Jurkat, Clone E6-1 (cell line): ENCODE measurements at regions not wholly inside any gene's neighbourhood (a gene's known extent, or its start where the extent isn't known, plus 50 kb on each side); places are given as distances from the start of the nearest gene placed in this dataset.
"Not testable (repeated sequence)": the region's sequence is repeated elsewhere in the genome, so short reads cannot be mapped to it uniquely, and the experiment has no call there.

Source experiments
- DNase-seq: peaks from one replicate; pipeline ENCODE4 v3.0.0-alpha.2; 2011; ENCODE audit warnings: low read depth, low spot score
- H3K4me3 ChIP-seq: 2 replicates; pipeline ENCODE4 v1.5.1; 2011; ENCODE audit warnings: mild to moderate bottlenecking, low read length, control low read depth, moderate library complexity

DNA sequence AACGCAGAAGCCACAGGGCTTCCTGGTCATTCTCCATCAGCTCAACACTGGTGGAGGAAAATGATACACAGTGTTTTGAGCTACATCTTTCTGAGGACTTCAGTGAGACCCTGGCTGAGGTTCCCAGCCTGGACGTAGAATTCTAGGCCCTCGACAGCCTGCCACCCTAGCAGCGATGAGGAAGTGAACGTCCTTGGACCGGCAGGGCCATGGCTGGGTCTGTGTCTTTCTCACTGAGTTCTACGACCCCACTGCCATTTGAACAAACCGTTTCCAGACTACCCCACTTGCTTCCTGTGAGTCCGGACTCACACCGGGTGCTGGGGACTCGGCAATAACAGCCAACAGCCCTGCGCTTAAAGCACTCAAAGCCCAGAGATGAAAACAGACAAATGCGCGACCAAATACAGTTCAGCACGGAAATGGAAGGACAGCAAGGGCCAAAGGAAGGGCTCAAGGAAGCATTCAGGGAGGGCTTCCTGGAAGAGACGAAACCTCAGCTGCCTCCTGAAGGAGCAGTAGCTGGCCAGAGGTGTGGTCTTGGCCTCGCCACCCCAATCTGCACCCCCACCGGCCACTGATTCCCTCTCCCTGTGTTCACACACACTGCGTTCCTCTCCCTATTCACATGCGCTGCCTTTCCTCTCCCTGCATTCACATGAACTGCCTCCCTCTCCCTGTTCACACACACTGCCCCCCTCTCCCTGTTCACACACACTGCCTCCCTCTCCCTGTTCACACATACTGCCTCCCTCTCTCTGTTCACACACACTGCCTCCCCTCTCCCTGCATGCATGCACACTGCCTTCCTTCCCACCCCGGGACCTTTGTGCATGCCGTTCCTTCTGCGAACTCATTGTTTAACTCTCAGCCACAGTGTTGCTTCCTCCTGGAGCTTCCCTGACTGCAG lies 136.3 kb upstream of the PRR20G start:
- DNase-seq: no peak
- no peak overlapping the region for H3K4me3 ChIP-seq

DNA sequence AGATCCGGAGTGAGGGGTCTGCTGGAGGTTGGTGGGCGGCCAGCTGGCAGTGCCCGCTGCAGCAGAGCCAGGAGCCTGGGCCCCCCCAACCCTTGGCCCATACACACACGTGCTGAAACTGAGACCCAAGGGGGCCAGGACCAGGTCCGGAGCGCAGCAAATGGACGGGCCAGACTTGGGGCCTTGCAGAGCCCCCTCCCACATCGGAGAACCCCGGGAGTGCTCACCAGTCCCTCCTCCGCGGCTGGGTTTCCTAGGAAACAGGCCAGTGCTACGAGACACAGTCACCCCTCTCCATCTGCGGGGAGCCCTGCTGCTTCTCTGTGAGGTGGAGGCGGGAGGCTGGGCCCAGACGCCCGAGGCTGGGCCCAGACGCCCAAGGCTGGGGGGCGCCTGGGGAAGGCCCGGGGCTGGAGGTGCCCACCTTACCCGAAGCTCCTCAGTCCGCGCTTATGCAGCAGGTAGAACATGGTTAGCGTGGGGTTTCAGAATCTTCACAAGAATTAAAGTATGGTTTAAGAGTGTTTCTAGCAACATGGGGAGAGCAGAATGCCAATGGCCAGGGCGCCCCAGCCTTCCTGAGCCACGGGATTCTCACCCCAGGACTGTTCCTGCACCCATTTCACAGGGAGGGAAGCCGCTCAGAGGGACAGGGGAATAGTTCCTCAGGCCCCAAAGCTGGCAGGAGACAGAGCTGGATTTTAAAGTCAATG lies 135.0 kb upstream of the PRR20G start:
- no peak overlapping the region for H3K4me3 ChIP-seq

DNA sequence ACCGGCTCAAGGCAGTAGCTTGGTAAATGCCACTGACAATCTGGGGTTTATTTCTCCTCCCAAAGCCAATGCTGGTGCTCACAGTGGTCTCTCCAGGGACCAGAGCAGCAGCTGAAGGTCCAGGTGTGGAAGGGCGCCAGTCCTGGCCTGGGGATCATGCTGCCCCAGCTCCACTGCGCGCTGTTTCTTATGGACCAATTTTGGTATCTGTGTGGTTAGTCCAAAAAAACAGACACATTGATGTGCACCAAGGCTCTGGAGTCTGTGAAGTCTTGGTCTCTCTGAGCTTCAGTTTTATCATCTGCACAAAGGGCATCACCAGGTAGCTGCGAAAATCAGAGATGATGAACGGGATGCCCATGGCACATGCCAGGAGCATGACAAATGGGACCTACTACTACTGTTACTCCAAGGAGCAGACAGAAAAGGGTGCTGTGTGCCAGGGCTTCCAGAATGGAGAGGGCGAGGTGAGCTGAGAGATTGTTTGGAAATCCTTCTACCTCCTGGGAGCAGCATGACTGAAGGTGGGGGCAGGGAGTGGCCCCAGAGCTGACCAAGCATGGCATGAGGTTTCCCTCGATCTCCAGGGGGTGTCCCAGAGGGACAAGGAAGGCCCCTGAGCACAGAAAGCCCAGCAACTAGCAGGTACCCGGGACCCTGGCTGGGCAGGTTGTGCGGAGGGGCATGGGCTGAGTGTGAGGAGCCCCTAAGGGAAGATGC lies 134.3 kb upstream of the PRR20G start:
- no peak for DNase-seq

More for the DNA sequence above, 135.0 kb upstream of the PRR20G start:
- DNase-seq: no peak

DNA sequence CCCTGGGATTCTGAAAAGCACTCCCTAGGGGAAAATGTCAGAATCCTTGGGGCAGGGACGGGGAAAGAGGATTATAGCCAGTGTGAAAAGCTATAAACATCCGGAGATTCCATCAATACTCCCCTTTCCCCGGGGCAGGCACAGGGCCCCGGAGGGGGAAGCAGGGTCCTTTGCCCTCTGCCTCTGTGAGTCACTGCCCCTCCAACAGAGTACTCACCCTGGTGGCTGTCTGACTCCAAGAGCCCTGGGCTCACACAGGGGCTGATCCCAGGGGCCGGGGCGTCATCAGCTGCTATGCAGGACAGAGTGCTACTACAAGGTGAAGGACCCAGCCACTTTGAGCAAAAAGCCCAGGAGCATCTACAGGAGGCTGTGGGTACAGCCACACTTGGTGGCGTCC lies 133.0 kb upstream of the PRR20G start:
- DNase-seq: no peak
- H3K4me3 ChIP-seq: no peak overlapping the region

More for the DNA sequence above, 134.3 kb upstream of the PRR20G start:
- H3K4me3 ChIP-seq: no peak overlapping the region

DNA sequence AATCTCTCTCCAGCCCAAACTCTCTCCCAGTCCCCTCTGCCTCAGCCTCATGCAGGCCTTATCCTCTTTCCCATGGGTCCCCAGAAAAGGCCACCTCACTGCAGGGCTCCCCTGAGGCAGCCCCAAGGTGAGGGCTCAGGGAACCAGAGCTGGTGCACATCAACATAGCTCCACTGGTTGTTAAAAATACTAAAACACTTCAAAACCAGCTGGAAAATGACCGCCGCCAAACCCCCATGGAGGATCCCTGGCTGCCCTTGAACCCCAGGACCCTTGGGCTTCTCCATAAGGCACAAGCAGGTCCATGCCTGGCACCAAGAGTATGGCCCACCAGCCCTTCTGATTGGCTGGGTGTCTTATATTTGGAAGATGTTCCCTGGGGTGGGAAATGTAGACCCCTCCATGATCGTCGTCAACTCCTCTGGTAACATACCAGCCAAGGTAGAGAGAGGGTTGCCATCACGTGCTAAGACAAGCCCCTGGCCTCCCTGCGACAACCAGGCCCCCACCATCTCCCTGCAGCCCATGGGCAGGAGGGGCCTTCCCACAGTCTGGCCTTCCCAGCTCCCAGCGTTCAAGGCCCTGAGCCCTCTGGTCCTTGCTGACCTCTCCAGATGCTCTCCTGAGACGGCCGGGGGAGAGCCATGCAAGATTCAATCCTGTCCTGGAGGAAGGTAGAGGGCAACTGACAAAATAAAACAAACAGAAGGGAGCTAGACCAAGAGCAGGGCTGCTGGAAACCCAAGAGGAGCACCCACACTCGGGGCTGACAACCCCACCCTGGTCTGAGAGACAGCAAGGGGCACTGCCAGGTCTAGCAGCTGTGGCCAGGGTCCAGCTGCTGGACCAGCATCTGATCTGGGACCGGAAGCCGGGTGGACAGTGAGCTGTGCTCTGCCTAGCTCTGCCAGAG lies 132.1 kb upstream of the PRR20G start:
- no peak overlapping the region for H3K4me3 ChIP-seq
- no peak for DNase-seq

DNA sequence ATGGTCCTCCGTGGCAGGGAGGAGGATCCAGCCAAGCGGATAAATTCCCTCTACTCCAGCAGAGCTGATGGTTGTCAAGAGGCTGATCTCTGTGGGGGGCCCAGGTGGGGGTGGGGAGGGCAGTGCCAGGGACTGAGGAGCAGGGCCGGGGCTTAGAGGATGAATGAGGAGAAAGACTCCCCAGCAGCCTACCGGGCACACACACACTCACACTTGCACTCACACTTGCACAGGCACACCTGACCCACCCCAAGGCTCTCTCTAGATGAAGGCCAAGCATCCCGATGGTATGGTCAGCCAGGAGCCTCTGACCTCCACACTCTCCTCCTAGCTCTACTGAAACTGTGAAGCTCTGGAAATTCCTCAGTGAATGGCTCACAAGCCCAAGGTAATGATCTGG lies 131.3 kb upstream of the PRR20G start:
- DNase-seq: no peak
- H3K4me3 ChIP-seq: no peak overlapping the region

DNA sequence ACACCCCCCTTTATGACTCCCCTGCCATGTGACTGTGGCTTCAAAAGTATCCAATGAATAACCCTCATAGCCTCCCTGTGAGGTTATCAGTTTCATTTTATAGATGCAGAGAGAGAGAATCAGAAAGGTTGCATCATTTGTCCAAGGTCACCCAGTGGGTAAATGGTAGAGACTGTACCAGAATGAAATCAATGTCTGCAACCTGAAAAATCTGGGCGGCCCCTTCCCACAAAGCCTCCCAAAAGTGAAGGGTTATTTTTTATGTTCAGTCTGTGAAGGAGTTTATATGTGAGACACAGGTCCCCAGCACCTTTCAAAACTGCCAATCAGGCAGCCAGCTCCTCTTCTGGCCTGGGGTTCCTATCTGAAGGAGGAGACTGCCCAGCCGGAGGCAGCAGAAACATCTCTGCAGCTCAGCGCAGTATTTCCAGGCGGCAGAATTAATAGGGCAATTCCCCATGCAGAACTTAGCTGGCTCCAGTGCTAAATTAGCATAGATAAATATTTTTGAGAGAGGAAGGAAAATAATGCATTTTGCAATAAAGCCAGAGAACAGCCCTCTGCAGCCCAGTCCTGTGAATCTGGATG lies 130.8 kb upstream of the PRR20G start:
- no peak overlapping the region for H3K4me3 ChIP-seq
- DNase-seq: no peak

DNA sequence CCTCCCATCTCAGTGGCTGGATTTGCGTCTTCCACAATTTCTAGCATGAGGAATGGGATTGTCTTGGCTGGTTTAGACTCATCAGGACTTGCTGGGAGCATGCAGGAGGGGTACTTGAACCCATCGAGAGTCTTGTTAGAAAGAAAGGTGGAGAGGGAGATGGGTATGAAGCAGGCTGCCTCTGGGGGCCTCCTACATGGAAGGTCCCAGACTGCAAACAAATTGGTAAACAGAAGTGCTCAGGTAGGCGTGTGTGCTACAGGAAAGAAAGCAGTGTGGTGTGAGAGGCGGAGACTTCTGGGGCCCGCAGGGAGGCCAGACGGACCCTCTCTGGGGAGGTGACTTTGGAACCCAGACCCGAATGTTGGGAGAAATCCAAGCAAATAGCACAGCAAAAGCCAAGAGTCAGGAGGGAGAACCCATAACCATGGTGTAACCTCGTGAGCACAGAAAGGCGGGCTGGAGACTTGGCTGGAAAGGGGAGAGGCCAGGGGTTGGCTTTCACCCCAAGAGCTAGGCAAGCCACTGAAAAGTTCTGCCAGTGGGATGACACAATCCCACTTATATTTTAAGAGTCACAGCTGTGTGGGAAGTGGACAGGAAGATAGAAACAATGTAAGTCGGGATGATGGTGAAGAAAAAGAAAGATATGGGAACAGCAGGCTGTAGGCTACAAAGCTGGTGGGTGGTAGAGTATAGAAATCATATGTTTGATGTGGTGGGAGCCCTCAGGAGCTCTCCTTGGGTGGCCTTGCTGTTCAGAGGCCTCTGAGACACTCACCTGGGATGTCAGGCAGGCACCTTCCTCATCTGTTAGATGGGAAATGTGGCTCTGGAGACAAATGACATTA lies 130.1 kb upstream of the PRR20G start:
- no peak overlapping the region for H3K4me3 ChIP-seq
- no peak for DNase-seq

DNA sequence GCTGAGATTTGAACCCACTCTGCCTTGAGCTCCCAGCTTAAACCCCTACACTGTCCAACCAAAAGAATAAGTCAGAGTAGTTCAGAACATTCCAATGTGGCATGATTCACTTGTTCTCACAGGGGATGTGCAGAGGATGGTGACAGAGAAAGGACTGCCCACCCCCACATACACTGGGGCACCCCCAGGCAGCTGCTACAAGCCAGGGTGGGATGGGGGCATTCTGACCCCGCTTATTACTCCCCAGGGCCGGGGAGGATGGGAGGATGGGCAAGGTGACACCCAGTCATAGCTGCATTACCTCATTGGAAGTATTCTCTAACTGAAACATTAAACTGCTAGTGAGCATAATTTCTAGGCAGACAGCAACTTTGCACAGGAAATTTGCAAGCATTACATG lies 126.0 kb upstream of the PRR20G start:
- DNase-seq: no peak
- H3K4me3 ChIP-seq: no peak overlapping the region

DNA sequence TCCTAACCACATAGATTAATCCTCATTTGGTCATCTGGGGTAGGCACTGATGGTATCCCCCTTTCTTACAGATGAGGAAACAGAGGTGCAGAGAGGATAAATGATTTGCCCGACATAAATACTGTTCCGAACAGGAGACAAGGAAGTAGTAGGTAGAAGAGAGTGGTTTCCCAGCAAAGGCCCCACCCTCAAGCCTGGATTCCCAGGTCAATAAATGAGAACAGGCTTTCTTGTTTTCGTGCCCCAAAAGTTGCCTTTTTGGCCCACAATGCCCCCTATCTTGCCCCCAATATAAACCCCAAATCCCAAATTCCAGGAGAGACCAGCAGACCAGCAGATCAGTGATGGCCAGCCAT lies 125.5 kb upstream of the PRR20G start:
- no peak for DNase-seq

DNA sequence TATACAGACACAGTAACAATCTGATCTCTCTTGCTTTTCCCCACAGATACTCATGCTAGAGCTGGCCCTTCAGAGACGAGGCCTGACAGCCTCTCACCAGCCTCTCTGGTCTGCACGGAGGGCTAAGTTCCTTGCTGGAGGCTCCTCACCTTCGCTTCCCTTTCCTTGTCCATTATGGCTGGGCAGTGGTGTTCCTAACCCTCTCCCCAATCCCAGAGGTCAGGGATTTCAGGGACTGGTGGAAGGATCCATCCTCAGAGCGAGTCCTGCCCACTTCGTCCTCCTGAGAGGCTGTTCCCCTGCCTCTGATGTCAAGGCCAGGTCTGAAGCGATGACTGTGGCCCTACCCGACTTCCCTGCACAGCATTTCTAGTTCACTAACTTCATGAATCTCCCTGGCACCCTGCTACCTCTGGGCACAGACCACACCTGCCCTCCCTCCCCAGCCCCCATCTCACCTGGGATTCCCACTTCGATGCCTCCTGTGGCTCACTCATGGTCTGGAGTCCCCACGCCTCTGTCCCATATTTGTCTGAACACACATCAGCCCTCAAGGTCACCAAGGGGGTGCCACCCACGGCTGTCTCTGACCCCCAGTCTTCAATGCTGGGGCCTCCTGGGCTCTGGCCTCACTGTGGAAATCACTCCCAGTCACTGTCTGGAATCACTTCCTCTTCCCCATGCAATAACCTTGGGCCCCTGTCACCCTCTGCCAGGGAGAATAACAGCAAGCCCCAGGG lies 124.9 kb upstream of the PRR20G start:
- no peak overlapping the region for H3K4me3 ChIP-seq
- DNase-seq: no peak

More for the DNA sequence above, 125.5 kb upstream of the PRR20G start:
- no peak overlapping the region for H3K4me3 ChIP-seq

DNA sequence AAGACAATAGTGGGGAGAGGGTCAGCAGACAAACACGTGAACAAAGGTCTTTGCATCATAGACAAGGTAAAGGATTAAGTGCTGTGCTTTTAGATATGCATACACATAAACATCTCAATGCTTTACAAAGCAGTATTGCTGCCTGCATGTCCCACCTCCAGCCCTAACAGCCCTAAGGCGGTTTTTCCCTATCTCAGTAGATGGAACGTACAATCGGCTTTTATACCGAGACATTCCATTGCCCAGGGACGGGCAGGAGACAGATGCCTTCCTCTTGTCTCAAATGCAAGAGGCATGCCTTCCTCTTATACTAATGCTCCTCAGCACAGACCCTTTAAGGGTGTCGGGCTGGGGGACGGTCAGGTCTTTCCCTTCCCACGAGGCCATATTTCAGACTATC lies 124.0 kb upstream of the PRR20G start:
- H3K4me3 ChIP-seq: not testable (repeated sequence)

DNA sequence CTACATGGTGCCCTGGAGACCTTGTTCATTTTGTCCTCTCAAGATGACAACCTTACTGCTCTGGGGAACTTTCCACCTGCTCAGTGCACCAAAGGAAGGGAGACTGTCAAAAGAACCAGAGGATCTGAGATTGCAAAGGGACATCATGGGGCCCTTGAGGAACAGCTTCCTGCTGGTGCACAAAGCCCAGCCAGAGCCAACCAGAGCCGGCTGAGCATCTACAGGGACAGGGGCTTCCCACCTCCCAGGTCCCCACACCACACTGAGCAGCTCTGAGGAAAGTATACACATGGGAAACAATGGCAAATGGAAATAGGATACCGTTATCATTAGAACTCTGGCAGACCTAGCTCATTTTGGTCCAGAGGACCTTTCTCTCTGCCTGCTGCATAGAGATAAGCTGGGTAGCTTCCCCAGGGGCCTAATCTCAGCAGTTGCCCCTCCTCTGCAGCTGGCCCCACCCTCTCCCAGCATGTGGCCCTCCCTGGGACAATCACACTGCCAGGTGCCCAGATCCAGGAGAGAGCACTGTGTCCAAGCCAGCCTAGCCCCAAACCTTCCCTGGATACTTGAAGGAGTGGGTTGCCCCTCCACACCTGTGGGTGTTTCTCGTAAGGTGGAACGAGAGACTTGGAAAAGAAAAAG lies 123.4 kb upstream of the PRR20G start:
- H3K4me3 ChIP-seq: no peak overlapping the region
- DNase-seq: no peak

More for the DNA sequence above, 124.0 kb upstream of the PRR20G start:
- DNase-seq: not testable (repeated sequence)

DNA sequence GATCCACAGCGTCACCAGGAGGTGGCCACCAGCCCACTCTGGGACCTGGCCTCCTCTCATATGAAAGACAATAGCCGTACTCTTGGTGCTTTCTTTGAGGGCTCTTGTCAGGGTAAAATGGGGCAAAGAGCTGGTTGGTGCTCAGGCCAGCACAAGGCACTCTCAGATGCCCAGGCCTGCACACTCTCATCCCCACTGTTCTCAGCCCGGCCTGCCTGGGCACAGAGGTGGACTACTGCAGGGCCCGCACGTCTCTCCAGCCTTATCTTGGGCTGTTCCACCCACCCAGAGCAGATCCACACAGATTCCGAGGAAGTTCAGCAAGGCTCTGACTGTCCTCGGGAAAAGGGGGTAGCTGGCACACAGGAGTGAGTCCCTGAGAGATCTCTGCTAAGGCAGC lies 122.8 kb upstream of the PRR20G start:
- DNase-seq: no peak

DNA sequence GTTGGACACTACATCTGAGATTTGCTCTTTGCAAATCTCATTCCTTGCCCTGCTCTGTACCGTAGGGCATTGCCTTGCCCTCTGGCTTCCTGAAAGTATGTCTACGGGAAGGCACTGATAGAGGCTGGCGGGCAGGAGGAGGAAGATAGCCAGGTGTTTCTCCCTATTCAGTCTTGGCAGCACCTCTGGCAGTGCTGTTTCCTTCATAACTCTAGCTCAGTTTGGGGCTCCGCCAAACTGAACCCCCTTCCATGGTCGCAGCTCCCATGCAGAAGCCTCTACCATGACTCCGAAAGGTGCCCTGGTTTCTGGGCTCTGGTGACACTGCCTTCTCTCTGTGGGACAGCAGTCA lies 122.3 kb upstream of the PRR20G start:
- DNase-seq: no peak
- no peak overlapping the region for H3K4me3 ChIP-seq

More for the DNA sequence above, 122.8 kb upstream of the PRR20G start:
- no peak overlapping the region for H3K4me3 ChIP-seq

DNA sequence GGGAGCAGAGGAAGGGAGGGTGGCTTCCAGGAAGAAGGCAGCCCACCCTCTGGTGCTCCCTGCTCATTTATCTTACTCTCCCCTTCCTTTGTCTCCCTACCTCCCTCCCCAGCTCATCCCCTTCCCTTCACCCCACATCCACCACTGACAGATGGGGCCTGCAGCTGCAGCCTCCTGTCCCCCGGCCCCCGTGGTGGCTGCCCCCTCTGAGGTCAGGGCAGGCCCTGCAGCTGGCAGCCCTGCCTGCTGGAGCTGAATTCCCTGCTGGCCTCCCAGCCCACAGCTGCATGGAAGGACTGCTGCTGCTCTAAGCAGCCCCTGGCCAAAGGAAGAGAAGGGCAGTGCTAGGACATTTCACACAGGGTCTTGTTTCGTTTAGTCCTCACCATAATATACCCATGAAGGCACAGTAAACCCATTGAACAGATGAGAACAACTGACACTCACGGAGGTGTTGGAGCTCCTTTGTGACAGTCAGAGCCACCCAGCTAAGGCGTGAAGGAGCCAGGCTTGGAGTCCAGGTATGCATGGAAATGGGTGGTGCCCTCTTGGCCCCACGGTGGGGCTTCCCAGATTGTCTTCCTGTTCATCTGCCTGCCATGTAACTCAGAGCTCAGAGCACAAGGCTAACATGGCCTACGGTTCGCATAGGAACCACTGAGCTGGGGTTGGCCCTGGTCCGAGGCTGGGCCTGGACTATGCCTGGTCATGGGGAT lies 121.7 kb upstream of the PRR20G start:
- no peak overlapping the region for H3K4me3 ChIP-seq
- no peak for DNase-seq
